ENCODE measurements at regions not wholly inside any gene's neighbourhood (a gene's known extent, or its start where the extent isn't known, plus 50 kb on each side); places are given as distances from the start of the nearest gene placed in this dataset.

DNA sequence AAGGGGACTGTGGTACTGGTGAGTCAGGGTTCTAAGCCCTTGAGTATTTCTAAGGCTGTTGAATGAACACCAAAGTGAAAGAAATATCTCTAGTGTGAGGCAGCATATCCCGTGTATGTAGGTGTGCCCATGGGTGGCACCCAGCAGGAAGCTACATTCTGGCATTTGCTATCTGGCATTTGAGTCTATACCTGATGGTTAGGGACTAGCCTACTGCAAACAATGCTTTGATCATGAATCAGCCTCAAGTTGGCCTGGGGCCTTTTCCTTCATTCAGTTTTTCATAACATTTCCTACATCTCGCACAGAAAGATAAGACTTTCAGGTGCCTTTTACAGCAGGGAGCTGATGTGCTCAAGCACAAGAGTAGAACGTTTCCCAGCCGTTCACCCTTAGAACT, 85.7 kb upstream of the E2F7 start:
- TF ChIP-seq, protein P1, sequence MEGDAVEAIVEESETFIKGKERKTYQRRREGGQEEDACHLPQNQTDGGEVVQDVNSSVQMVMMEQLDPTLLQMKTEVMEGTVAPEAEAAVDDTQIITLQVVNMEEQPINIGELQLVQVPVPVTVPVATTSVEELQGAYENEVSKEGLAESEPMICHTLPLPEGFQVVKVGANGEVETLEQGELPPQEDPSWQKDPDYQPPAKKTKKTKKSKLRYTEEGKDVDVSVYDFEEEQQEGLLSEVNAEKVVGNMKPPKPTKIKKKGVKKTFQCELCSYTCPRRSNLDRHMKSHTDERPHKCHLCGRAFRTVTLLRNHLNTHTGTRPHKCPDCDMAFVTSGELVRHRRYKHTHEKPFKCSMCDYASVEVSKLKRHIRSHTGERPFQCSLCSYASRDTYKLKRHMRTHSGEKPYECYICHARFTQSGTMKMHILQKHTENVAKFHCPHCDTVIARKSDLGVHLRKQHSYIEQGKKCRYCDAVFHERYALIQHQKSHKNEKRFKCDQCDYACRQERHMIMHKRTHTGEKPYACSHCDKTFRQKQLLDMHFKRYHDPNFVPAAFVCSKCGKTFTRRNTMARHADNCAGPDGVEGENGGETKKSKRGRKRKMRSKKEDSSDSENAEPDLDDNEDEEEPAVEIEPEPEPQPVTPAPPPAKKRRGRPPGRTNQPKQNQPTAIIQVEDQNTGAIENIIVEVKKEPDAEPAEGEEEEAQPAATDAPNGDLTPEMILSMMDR (IDR thresholded peaks at IDR 0.05), result no peak
- Histone ChIP-seq H3K4me1 (no peaks in the 10 kb centered on the region), H3K36me3 (no peaks in the 10 kb centered on the region), H3K9me3 (peaks cover 4% of the 10 kb centered on the region), H3K27me3 (ENCODE audit: low read depth) (no peaks in the 10 kb centered on the region), H3K4me3 (no peak overlapping the region), H3K27ac (no peak overlapping the region)
- DNase-seq (no peak), ATAC-seq (no peak)
- intact Hi-C loops (cut with DNase I), result no loop called here

DNA sequence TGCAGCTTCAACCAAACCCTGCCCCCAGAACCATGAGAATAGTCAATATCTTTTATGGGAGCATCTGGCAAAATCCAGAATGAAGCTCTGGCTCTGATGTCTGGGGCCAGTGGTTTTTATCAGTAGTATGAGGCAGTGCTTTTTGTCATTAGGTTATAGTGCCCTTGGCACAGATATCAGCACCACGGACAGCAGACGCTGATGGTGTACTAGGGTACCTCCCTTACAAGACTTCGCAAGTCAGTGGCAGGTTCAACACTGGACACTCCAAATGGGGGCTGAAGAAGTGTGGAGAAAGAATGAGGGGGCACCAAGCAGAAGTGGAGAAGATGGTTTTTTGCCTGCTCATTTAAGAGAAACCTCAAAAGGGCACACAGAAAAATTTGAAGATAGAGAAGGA, 68.2 kb upstream of the E2F7 start:
- intact Hi-C loops (cut with DNase I), result no loop called here

DNA sequence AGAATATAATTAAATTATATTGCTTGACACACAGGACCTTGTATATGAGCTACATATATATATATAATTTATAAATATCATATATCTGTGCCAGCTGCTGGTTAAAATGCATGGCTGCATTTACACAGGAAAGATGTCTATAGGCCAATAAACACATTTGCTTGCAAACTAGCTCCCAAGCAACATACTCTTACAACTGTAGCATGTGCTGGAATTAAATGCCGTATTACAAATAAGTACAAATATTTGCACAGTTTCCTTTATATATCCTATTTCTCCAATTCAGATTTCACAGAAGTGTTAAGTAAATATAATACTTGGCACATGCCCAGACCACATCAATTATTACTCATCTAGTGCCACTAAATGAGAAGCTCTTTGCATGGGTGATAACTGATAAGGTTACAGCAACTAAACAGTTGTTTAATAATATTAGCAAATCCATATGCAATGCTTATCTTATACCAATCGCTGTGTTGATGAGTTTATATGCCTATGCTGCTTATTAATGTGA, 66.7 kb upstream of the E2F7 start:
- Histone ChIP-seq H3K27ac (no peak overlapping the region), H3K36me3 (no peaks in the 10 kb centered on the region), H3K9me3 (no peaks in the 10 kb centered on the region), H3K27me3 (ENCODE audit: low read depth) (no peaks in the 10 kb centered on the region), H3K4me1 (no peaks in the 10 kb centered on the region), H3K4me3 (no peak overlapping the region)
- TF ChIP-seq, protein P1 (IDR thresholded peaks at IDR 0.05), result no peak
- intact Hi-C loops (cut with DNase I), result no loop called here
- DNase-seq (no peak), ATAC-seq (no peak)

More for the DNA sequence above, 68.2 kb upstream of the E2F7 start:
- Histone ChIP-seq H3K4me1 (no peaks in the 10 kb centered on the region), H3K9me3 (no peaks in the 10 kb centered on the region), H3K4me3 (no peak overlapping the region), H3K27ac (no peak overlapping the region), H3K27me3 (ENCODE audit: low read depth) (no peaks in the 10 kb centered on the region), H3K36me3 (no peaks in the 10 kb centered on the region)
- ATAC-seq (no peak), DNase-seq (no peak)
- TF ChIP-seq, protein P1 (IDR thresholded peaks at IDR 0.05), result no peak

DNA sequence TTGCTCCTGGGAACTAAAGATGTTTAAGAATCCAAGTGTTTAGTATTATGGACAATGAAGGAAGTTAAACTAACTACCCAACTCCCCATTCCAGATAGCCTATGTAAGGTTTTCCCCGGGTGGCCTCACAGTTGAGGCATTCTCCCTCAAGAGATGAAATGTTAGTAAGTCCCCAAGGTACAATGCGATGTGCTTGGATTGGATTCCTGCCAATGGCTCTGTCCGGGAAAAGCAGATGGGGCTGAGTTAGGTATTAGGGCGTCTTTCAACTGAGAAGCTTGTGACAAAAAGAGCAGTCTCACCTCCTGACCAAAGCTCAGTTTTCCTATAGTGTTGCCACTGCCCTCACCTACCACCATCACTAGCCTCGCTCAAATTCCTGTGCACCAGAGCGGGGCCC, 64.8 kb upstream of the E2F7 start:
- Histone ChIP-seq H3K27ac (no peak overlapping the region), H3K4me3 (no peak overlapping the region), H3K9me3 (no peaks in the 10 kb centered on the region), H3K27me3 (ENCODE audit: low read depth) (no peaks in the 10 kb centered on the region), H3K4me1 (no peaks in the 10 kb centered on the region), H3K36me3 (no peaks in the 10 kb centered on the region)
- intact Hi-C loops (cut with DNase I), result no loop called here
- TF ChIP-seq, protein P1 (IDR thresholded peaks at IDR 0.05), result no peak
- no peak for DNase-seq
- ATAC-seq, result no peak

DNA sequence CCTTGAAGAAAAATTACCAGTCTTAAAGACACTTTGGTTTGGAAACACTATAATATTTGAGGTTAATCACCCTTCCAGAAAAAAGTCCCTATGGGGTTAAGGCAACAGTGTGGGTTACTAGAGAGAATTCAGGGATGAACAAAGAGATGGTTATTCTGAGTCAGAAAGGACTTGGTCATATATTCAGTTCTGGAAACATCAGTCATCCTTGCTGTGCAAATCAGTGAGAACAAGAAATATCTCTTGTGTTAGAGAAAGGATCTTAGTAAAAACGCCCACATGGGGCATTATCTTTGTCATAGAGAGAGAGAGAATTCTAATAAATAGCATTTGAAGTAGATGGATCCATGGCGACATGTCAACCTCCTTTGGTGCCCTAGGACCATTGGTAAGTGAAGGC, 59.4 kb upstream of the E2F7 start:
- ATAC-seq (no peak), DNase-seq (no peak)
- no peaks in the 10 kb centered on the region for H3K27me3 ChIP-seq (ENCODE audit: low read depth)
- H3K27ac ChIP-seq, result no peak overlapping the region
- TF ChIP-seq, protein P1 (IDR thresholded peaks at IDR 0.05), result no peak
- intact Hi-C loops (cut with DNase I), result no loop called here
- no peaks in the 10 kb centered on the region for H3K36me3 ChIP-seq
- H3K9me3 ChIP-seq, result no peaks in the 10 kb centered on the region
- H3K4me1 ChIP-seq, result no peaks in the 10 kb centered on the region
- H3K4me3 ChIP-seq, result no peak overlapping the region

DNA sequence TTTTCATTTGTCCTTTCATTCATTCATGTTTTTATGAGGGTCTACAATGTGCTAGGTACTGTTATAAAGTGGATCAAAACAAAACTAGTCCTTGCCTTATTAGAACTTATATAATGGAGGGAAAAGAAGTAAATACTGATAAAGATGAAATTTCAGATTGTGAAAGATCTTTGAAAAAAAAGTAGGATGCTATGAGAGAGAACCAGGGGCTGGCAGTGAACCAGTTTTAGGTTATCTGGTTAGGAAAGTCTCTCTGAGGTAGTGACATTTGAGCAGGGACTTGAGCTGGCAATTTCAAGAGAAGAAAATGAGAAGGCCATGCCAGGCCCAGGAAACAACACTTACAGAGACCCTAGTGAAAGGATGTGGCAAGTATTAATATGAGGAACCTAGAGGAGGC, 57.3 kb upstream of the E2F7 start:
- no peak for ATAC-seq
- Histone ChIP-seq H3K4me1 (no peaks in the 10 kb centered on the region), H3K4me3 (no peak overlapping the region), H3K27me3 (ENCODE audit: low read depth) (no peaks in the 10 kb centered on the region), H3K27ac (no peak overlapping the region), H3K9me3 (no peaks in the 10 kb centered on the region), H3K36me3 (no peaks in the 10 kb centered on the region)
- TF ChIP-seq, protein P1 (IDR thresholded peaks at IDR 0.05), result no peak
- intact Hi-C loops (cut with DNase I), result no loop called here
- no peak for DNase-seq

All from lower lobe of right lung (tissue), 2 donors.